ENCODE measurements at regions not wholly inside any gene's neighbourhood (a gene's known extent, or its start where the extent isn't known, plus 50 kb on each side); places are given as distances from the start of the nearest gene placed in this dataset.

DNA sequence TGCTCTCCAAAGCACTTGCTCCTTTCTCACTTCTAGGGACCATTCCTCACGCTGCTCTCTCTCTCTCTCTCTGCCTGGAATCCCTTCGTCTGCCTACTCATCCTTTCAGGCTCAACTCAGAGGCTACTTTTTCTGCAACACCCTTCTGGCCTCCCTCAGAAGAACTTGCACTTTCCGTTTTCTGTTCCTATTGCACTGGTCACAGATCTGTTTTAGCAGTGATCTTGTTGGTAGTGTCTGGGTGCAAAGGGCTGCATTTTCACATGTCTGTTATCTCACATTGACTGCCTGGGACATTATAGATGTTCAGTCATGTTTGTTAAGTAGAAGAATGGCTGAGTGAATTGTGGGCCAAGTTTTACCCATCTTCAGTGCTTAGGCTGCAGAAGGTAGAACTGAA lies 63.5 kb downstream of the RIN2 start:
- no peak overlapping the region for H3K27ac Mint-ChIP-seq
- ATAC-seq (no peak), DNase-seq (no peak)
- H3K4me3 Mint-ChIP-seq = no peak overlapping the region
- peaks cover 0 to 10% (median 0%) of the 10 kb centered on the region in 4 donors for H3K4me1 Mint-ChIP-seq
- POLR2A ChIA-PET = no interaction called here
- peaks cover 0 to 4% (median 0%) of the 10 kb centered on the region in 3 donors for H3K36me3 Mint-ChIP-seq
- peaks cover 0 to 13% (median 0%) of the 10 kb centered on the region in 5 donors for H3K27me3 Mint-ChIP-seq
- peaks cover 0 to 9% (median 2%) of the 10 kb centered on the region in 9 donors for H3K9me3 Mint-ChIP-seq

- ATAC-seq (no peak), DNase-seq (no peak)
- POLR2A ChIA-PET = no interaction called here
- no peak overlapping the region for H3K4me3 Mint-ChIP-seq
- peaks cover 0 to 4% (median 0%) of the 10 kb centered on the region in 3 donors for H3K36me3 Mint-ChIP-seq
- H3K9me3 Mint-ChIP-seq = peaks cover 0 to 9% (median 2%) of the 10 kb centered on the region in 9 donors
- H3K4me1 Mint-ChIP-seq = peaks cover 1 to 19% (median 3%) of the 10 kb centered on the region in 4 donors
- H3K27me3 Mint-ChIP-seq = peaks cover 0 to 13% (median 0%) of the 10 kb centered on the region in 5 donors
- no peak overlapping the region for H3K27ac Mint-ChIP-seq
Measured at GRCh38 chr20:19823216-19823615, 65.2 kb downstream of the RIN2 start.

DNA sequence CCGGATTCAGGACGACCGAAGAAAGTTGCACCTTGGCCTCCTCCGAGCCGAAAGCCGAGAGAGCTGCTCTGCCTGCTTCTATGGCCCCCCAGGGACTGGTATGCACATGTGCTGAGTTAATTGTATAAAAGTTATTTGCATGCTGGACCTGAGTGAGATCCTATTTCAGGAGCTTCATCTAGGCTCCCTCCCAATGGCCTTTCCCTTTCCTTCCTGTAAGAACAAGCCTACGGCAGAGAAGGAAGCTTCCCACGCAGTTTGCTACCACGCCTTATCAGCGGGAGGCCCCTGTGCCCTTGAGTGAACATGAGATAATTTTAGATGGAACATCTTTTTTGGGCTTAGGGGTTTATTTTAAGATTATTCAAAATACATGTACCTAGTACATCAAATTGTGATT lies 65.9 kb downstream of the RIN2 start:
- Mint-ChIP-seq H3K27ac (peak overlapping the region in 1 of 10 donors; percentile 63), H3K4me1 (peaks cover 3 to 26% (median 11%) of the 10 kb centered on the region in 4 donors), H3K27me3 (peaks cover 0 to 13% (median 0%) of the 10 kb centered on the region in 5 donors), H3K36me3 (peaks cover 0 to 1% (median 0%) of the 10 kb centered on the region in 3 donors), H3K9me3 (peaks cover 0 to 9% (median 0%) of the 10 kb centered on the region in 9 donors), H3K4me3 (no peak overlapping the region)
- ATAC-seq = no peak
- no peak for DNase-seq
- POLR2A ChIA-PET = no interaction called here

DNA sequence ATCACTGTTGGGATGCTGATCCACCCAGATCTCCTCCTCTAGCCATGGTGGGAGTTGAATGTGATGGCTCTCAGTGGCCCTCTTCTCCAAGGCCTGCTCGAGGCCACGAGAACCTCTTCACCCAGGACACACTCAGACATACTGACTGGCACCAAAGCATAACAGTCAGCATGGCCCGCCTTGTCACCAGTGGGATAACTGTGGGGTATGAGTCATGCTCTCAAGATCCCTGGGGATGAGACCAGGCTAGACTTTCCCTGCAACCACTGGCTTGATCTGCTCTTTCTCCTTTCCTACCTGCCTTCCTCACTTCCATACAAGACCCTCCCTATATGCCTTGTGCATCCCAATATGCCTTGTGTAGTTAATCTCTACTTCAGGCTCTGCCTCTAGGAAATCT lies 66.8 kb downstream of the RIN2 start:
- no peak for DNase-seq
- peaks cover 6 to 29% (median 13%) of the 10 kb centered on the region in 4 donors for H3K4me1 Mint-ChIP-seq
- ATAC-seq = no peak
- no peak overlapping the region for H3K4me3 Mint-ChIP-seq
- peaks cover 0 to 13% (median 0%) of the 10 kb centered on the region in 5 donors for H3K27me3 Mint-ChIP-seq
- POLR2A ChIA-PET = no interaction called here
- no peak overlapping the region for H3K27ac Mint-ChIP-seq
- peaks cover 0 to 9% (median 0%) of the 10 kb centered on the region in 9 donors for H3K9me3 Mint-ChIP-seq
- H3K36me3 Mint-ChIP-seq = no peaks in the 10 kb centered on the region

DNA sequence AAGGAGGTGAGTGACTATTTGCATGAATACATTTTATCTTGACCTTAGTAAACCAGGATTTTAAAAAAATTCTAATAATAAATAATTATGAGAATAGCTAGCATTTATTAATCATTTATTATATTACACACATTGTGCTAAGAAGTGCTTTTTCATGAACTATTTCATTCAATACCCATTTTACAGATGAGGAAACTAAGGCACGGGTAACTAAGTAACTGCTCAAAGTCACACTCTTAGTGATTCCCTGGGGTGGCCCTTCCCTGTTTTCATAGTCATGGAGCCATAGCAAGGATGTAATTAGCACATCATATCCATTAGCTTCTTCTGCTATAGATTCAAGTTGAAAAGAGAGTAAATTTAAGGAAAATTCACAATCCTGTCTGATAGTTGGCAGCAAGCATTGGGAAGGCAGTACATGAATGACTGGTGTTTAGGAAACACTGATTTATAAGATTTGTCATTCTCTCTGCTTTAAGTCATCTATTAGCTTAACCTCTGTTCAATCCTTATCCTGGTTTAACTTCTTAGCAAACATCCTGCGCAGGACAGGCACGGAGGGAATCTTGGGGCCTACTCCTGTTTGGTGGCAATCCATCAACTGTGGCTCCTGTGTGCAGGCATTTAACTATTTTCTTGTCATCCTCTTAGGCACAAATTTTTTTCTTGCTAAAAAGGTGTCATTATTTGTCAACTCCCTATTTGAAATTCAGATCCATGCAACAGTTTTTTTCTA lies 68.3 kb downstream of the RIN2 start:
- DNase-seq (no peak), ATAC-seq (no peak)
- peaks cover 6 to 27% (median 13%) of the 10 kb centered on the region in 4 donors for H3K4me1 Mint-ChIP-seq
- H3K27ac Mint-ChIP-seq = no peak overlapping the region
- no peak overlapping the region for H3K4me3 Mint-ChIP-seq
- H3K9me3 Mint-ChIP-seq = peaks cover 0 to 7% (median 0%) of the 10 kb centered on the region in 9 donors
- H3K27me3 Mint-ChIP-seq = peaks cover 0 to 11% (median 0%) of the 10 kb centered on the region in 5 donors
- POLR2A ChIA-PET = interaction anchor here (0.7 kb wide), 1 partner anchor 17 kb away, joined by 10 read pairs; no protein-coding TSS in a partner anchor
- no peaks in the 10 kb centered on the region for H3K36me3 Mint-ChIP-seq

GRCh38 chr20:19827818-19828217 lies 69.8 kb downstream of the RIN2 start:
- no peaks in the 10 kb centered on the region for H3K9me3 Mint-ChIP-seq
- ATAC-seq = no peak
- peak overlapping the region in 2 of 10 donors; percentile 34 to 53 for H3K4me3 Mint-ChIP-seq

GRCh38 chr20:19828232-19828631 lies 70.2 kb downstream of the RIN2 start:
- peaks cover 6 to 30% (median 16%) of the 10 kb centered on the region in 4 donors for H3K4me1 Mint-ChIP-seq
- H3K4me3 Mint-ChIP-seq = peak overlapping the region in 4 of 10 donors; percentile 6 to 53 (median 30)
- peak overlapping the region in 2 of 10 donors; percentile 22 to 66 for H3K27ac Mint-ChIP-seq
- H3K27me3 Mint-ChIP-seq = peaks cover 2 to 12% (median 7%) of the 10 kb centered on the region in 5 donors
- peak in 1 of 10 donors; percentile 9 for DNase-seq
- H3K9me3 Mint-ChIP-seq = no peaks in the 10 kb centered on the region
- peak in 1 of 2 donors; percentile 42 for ATAC-seq
- H3K36me3 Mint-ChIP-seq = no peaks in the 10 kb centered on the region
- POLR2A ChIA-PET = no interaction called here

More at GRCh38 chr20:19827818-19828217, 69.8 kb downstream of the RIN2 start:
- Mint-ChIP-seq H3K4me1 (peaks cover 6 to 30% (median 14%) of the 10 kb centered on the region in 4 donors), H3K27me3 (peaks cover 0 to 12% (median 5%) of the 10 kb centered on the region in 5 donors), H3K27ac (peak overlapping the region in 1 of 10 donors; percentile 66), H3K36me3 (no peaks in the 10 kb centered on the region)
- DNase-seq = no peak
- POLR2A ChIA-PET = no interaction called here

DNA sequence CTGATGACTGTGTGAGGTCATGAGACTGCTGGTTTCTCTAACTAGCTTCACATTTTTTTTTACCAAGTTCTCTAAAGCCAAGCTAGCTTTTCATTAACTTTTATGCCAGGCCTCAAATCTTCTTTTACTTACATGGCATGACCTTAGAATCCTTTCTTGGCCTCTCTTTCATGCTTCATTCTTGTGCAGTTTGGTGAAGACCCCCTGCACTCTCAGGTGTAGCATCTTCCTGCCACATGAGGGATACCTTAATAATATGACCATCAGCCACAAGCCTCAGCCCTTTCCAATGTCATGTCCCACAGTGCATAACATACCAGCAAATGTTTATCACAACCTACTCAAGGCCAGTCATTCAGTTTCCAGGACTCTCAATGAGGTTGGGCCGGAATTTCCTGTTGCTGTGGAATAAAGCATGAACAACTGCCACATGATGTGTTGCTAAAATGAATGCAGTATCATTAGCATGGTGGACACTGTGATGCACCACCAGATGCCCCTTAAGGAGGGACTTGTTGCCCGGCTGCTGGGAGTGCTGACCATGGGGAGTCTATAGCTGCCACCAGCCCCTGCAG lies 72.2 kb downstream of the RIN2 start:
- no peaks in the 10 kb centered on the region for H3K36me3 Mint-ChIP-seq

DNA sequence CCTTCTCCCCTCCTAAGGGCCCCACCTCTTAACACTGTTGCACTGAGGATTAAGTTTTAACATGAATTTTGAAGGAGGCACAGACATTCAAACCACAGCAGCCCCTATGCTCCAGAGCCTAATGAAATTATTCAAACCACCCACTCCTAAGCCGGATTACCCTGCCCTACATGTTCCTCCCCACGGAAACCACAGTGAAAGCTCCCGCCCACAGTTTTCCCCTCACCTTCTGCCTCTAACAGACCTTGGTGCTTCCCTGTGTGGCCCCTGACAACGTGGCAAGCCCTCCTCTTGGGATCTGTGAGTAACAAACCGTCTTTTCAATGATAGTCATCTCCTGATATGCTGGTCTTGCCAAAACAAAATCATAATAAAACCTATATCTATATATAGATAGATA lies 74.8 kb downstream of the RIN2 start:
- ATAC-seq = no peak
- no peak overlapping the region for H3K27ac Mint-ChIP-seq
- DNase-seq = no peak

More for the DNA sequence above, 72.2 kb downstream of the RIN2 start:
- peaks cover 6 to 26% (median 17%) of the 10 kb centered on the region in 4 donors for H3K4me1 Mint-ChIP-seq
- DNase-seq (no peak), ATAC-seq (no peak)
- H3K4me3 Mint-ChIP-seq = no peak overlapping the region
- H3K27me3 Mint-ChIP-seq = peaks cover 2 to 16% (median 9%) of the 10 kb centered on the region in 5 donors
- H3K9me3 Mint-ChIP-seq = no peaks in the 10 kb centered on the region
- no peak overlapping the region for H3K27ac Mint-ChIP-seq
- POLR2A ChIA-PET = no interaction called here

GRCh38 chr20:19833395-19833794 lies 75.3 kb downstream of the RIN2 start:
- POLR2A ChIA-PET = no interaction called here
- peaks cover 3 to 19% (median 9%) of the 10 kb centered on the region in 4 donors for H3K4me1 Mint-ChIP-seq

More for the DNA sequence above, 74.8 kb downstream of the RIN2 start:
- Mint-ChIP-seq H3K4me3 (no peak overlapping the region), H3K27me3 (peaks cover 4 to 16% (median 9%) of the 10 kb centered on the region in 5 donors), H3K9me3 (no peaks in the 10 kb centered on the region), H3K36me3 (no peaks in the 10 kb centered on the region), H3K4me1 (peaks cover 6 to 24% (median 13%) of the 10 kb centered on the region in 4 donors)
- POLR2A ChIA-PET = no interaction called here

DNA sequence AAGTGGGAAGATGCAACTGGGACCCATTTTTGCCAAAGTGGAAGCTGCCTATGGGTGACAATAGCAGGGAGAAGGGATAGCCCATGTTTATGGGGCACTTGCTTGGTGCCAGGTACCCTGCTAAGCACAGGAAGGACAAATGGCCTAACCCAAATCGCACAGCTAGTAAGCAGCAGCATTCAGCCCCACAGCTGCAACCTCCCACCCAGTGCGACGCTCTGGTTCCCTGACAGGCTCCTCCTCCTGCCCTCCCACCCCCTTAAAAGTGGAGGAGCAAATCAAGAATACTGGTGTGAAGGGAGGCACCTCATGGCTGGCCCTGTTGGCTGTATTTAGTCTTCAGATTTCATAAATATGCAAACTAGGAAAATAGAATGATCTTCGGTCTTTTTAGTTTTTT lies 76.2 kb downstream of the RIN2 start:
- ATAC-seq = no peak
- Mint-ChIP-seq H3K27ac (no peak overlapping the region), H3K27me3 (peaks cover 4 to 16% (median 9%) of the 10 kb centered on the region in 5 donors), H3K4me3 (no peak overlapping the region), H3K9me3 (no peaks in the 10 kb centered on the region), H3K36me3 (no peaks in the 10 kb centered on the region), H3K4me1 (peaks cover 0 to 10% (median 1%) of the 10 kb centered on the region in 4 donors)
- POLR2A ChIA-PET = no interaction called here
- no peak for DNase-seq

More at GRCh38 chr20:19833395-19833794, 75.3 kb downstream of the RIN2 start:
- ATAC-seq = no peak
- Mint-ChIP-seq H3K36me3 (no peaks in the 10 kb centered on the region), H3K4me3 (no peak overlapping the region), H3K27ac (no peak overlapping the region), H3K27me3 (peaks cover 6 to 16% (median 9%) of the 10 kb centered on the region in 5 donors), H3K9me3 (no peaks in the 10 kb centered on the region)
- no peak for DNase-seq

DNA sequence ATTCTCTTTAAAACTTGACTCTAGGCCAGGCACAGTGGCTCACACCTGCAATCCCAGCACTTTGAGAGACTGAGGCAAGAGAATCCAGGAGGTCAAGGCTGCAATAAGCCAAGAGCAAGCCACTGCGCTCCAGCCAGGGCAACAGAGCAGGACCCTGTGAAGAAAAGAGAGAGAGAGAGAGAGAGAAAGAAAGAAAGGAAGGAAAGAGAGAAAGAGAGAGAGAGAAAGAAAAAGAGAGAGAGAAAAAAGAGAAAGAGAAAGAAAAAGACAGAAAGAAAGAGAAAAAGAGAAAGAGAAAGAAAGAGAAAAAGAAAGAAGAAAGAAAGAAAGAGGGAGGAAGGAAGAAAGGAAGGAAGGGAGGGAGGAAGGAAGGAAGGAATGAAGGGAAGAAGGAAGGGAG lies 76.7 kb downstream of the RIN2 start:
- Mint-ChIP-seq H3K27ac (no peak overlapping the region), H3K4me3 (no peak overlapping the region), H3K36me3 (no peaks in the 10 kb centered on the region), H3K9me3 (no peaks in the 10 kb centered on the region), H3K4me1 (peaks cover 0 to 10% (median 1%) of the 10 kb centered on the region in 4 donors), H3K27me3 (peaks cover 8 to 16% (median 10%) of the 10 kb centered on the region in 5 donors)
- POLR2A ChIA-PET = no interaction called here
- ATAC-seq = no peak
- no peak for DNase-seq

Data from naive thymus-derived CD8-positive, alpha-beta T cell (primary cell).